HL-60 (cell line): ENCODE measurements at regions not wholly inside any gene's neighbourhood (a gene's known extent, or its start where the extent isn't known, plus 50 kb on each side); places are given as distances from the start of the nearest gene placed in this dataset.

ENCODE experiments used
- CTCF ChIP-seq: IDR thresholded peaks from one replicate; pipeline ENCODE4 v1.5.1; 2011; ENCODE audit warnings: low read length, control low read depth, inconsistent platforms; ENCODE audit not compliant: insufficient read depth
- POLR2AphosphoS5 ChIP-seq: IDR thresholded peaks from 2 replicates; pipeline ENCODE4 v1.6.1; 2012; ENCODE audit warnings: low read depth
- REST ChIP-seq: IDR thresholded peaks from 2 replicates; pipeline ENCODE4 v1.6.1; 2012; ENCODE audit warnings: low read depth; ENCODE audit not compliant: insufficient replicate concordance
- SPI1 ChIP-seq: IDR thresholded peaks from 2 replicates; pipeline ENCODE4 v1.6.1; 2012; ENCODE audit warnings: low read depth, mild to moderate bottlenecking, borderline replicate concordance

GRCh38 chr1:118421868-118422350 lies 236.9 kb upstream of the SPAG17 start:
- TF ChIP-seq CTCF (no peak), REST (no peak), POLR2AphosphoS5 (no peak), SPI1 (no peak)
